B cell (primary cell): ENCODE measurements at regions not wholly inside any gene's neighbourhood (a gene's known extent, or its start where the extent isn't known, plus 50 kb on each side); places are given as distances from the start of the nearest gene placed in this dataset.

Source experiments
- ATAC-seq: fragments of 200-7000 bp; cut with Tn5 transposase; one replicate; pipeline ENCODE4 v1.10.0; 2021; ENCODE audit warnings: low read depth, mild to moderate bottlenecking, moderate number of reproducible peaks, moderate library complexity
- CTCF ChIA-PET: fragments of 350-600 bp; sonication (Branson Sonifier 250); formaldehyde crosslinking; loops from one replicate; lab custom pipeline; 2021; ENCODE audit warnings: antibody characterized with exemption, inconsistent platforms; lab: Charles Lee
- POLR2A ChIA-PET: fragments of 350-600 bp; sonication (Branson Sonifier 250); formaldehyde crosslinking; loops from one replicate; lab custom pipeline; 2021; ENCODE audit warnings: antibody characterized with exemption; lab: Charles Lee
- DNase-seq: peaks from one replicate; pipeline ENCODE4 v3.0.0; 2013
- H2AFZ ChIP-seq: 2 replicates; pipeline ENCODE4 v1.6.1; 2012; ENCODE audit warnings: mild to moderate bottlenecking, low read depth, low read length; ENCODE audit not compliant: insufficient read depth, poor library complexity, severe bottlenecking
- H3K27ac ChIP-seq, 2 donors: 1 replicate in 1 of 2; 2 replicates in 1 of 2; pipeline ENCODE4 v1.5.1; 2012 to 2013; ENCODE audit warnings: low read length in 2 of 2, mild to moderate bottlenecking in 2 of 2, moderate library complexity in 1 of 2
- H3K27me3 ChIP-seq, 4 experiments: fragments of 200-600 bp in 1 of 4; sonication (generic) in 1 of 4; replicated peaks in 1 of 4; 1 replicate in 2 of 4; 2 replicates in 2 of 4; pipeline versions ENCODE4 v1.6.1 to v1.7.0; 2013 to 2016; ENCODE audit warnings: low read length in 3 of 4, mild to moderate bottlenecking in 2 of 4, mixed read lengths in 1 of 4, moderate library complexity in 1 of 4; ENCODE audit not compliant: insufficient read depth in 4 of 4, control insufficient read depth in 3 of 4; ENCODE audit errors: control extremely low read depth in 1 of 4
- H3K36me3 ChIP-seq, 2 experiments: replicated peaks in 1 of 2; 1 replicate in 1 of 2; 2 replicates in 1 of 2; pipeline versions ENCODE4 v1.6.1 to v1.7.1; 2013; ENCODE audit warnings: low read length in 1 of 2; ENCODE audit not compliant: insufficient read depth in 2 of 2, control insufficient read depth in 1 of 2; ENCODE audit errors: control extremely low read depth in 1 of 2, extremely low read depth in 1 of 2
- H3K4me1 ChIP-seq, 2 donors: fragments of 200-600 bp in 1 of 2; sonication (generic) in 1 of 2; 1 replicate in 1 of 2; 2 replicates in 1 of 2; pipeline versions ENCODE4 v1.5.1 to v1.6.1; 2013 to 2017; ENCODE audit warnings: low read length in 2 of 2; ENCODE audit not compliant: control insufficient read depth in 2 of 2, insufficient read depth in 2 of 2
- H3K4me2 ChIP-seq: replicated peaks from 2 replicates; pipeline ENCODE3; 2012; ENCODE audit warnings: mild to moderate bottlenecking, low read depth, low read length; ENCODE audit not compliant: poor library complexity, severe bottlenecking
- H3K4me3 ChIP-seq, 5 experiments: fragments of 200-600 bp in 1 of 5; sonication (generic) in 1 of 5; 1 replicate in 3 of 5; 2 replicates in 2 of 5; pipeline versions ENCODE4 v1.5.1 to v1.7.0; 2011 to 2016; ENCODE audit warnings: low read length in 4 of 5, mild to moderate bottlenecking in 4 of 5, low read depth in 2 of 5, control low read depth in 1 of 5, moderate library complexity in 1 of 5; ENCODE audit not compliant: insufficient read depth in 1 of 5; ENCODE audit errors: control extremely low read depth in 1 of 5, extremely low read depth in 1 of 5
- H3K79me2 ChIP-seq: fragments of 200-600 bp; sonication (generic); one replicate; pipeline ENCODE4 v1.6.0; 2016; ENCODE audit warnings: low read length; ENCODE audit not compliant: control insufficient read depth, insufficient read depth
- H3K9ac ChIP-seq: fragments of 200-600 bp; sonication (generic); 2 replicates; pipeline ENCODE4 v1.6.1; 2017; ENCODE audit warnings: mild to moderate bottlenecking, low read length, moderate library complexity
- H3K9me3 ChIP-seq, 3 donors: one replicate each; pipeline versions ENCODE4 v1.6.1 to v1.7.1; 2013; ENCODE audit warnings: low read length in 2 of 3; ENCODE audit not compliant: control insufficient read depth in 2 of 3, insufficient read depth in 1 of 3; ENCODE audit errors: control extremely low read depth in 1 of 3
- H4K20me1 ChIP-seq: 2 replicates; pipeline ENCODE4 v1.6.0; 2012; ENCODE audit warnings: mild to moderate bottlenecking, low read length; ENCODE audit not compliant: insufficient read depth, control insufficient read depth, poor library complexity, severe bottlenecking
- H3K27ac Mint-ChIP-seq: one replicate; pipeline ENCODE4 v1.8.0; 2021; ENCODE audit warnings: mixed read lengths
- H3K27me3 Mint-ChIP-seq: one replicate; pipeline ENCODE4 v1.8.0; 2021; ENCODE audit warnings: mixed read lengths
- H3K4me1 Mint-ChIP-seq: one replicate; pipeline ENCODE4 v1.8.0; 2021; ENCODE audit warnings: mixed read lengths
- H3K4me3 Mint-ChIP-seq: one replicate; pipeline ENCODE4 v1.8.0; 2021; ENCODE audit warnings: mixed read lengths
- H3K9me3 Mint-ChIP-seq: one replicate; pipeline ENCODE4 v1.8.0; 2022; ENCODE audit warnings: mixed read lengths; ENCODE audit not compliant: insufficient read depth
- EZH2 ChIP-seq: IDR thresholded peaks from 2 replicates; pipeline ENCODE4 v1.6.1; 2012; ENCODE audit warnings: borderline replicate concordance, low read depth, mild to moderate bottlenecking, moderate library complexity, low read length; ENCODE audit not compliant: insufficient read depth, poor library complexity, severe bottlenecking
- WGBS: methylation state at CpG from one replicate; pipeline ENCODE4 v1.1.5; 2013; ENCODE audit warnings: missing lambda C conversion rate; ENCODE audit not compliant: insufficient coverage; 5-methylcytosine and 5-hydroxymethylcytosine counted together
- intact Hi-C: fragments of 100-400 bp; cut with micrococcal nuclease; formaldehyde crosslinking; loops from one replicate; pipeline ENCODE4 v1.10.0; 2022
- TF ChIP-seq, protein P1 (sequence below): fragments of 200-600 bp; IDR thresholded peaks from one replicate; pipeline ENCODE4 v1.8.0; 2022; ENCODE audit warnings: antibody characterized with exemption, mild to moderate bottlenecking

GRCh38 chr14:101454229-101454628, 107.1 kb upstream of the DIO3 start:
- H3K4me3 Mint-ChIP-seq: no peak overlapping the region
- POLR2A ChIA-PET: no interaction called here

DNA sequence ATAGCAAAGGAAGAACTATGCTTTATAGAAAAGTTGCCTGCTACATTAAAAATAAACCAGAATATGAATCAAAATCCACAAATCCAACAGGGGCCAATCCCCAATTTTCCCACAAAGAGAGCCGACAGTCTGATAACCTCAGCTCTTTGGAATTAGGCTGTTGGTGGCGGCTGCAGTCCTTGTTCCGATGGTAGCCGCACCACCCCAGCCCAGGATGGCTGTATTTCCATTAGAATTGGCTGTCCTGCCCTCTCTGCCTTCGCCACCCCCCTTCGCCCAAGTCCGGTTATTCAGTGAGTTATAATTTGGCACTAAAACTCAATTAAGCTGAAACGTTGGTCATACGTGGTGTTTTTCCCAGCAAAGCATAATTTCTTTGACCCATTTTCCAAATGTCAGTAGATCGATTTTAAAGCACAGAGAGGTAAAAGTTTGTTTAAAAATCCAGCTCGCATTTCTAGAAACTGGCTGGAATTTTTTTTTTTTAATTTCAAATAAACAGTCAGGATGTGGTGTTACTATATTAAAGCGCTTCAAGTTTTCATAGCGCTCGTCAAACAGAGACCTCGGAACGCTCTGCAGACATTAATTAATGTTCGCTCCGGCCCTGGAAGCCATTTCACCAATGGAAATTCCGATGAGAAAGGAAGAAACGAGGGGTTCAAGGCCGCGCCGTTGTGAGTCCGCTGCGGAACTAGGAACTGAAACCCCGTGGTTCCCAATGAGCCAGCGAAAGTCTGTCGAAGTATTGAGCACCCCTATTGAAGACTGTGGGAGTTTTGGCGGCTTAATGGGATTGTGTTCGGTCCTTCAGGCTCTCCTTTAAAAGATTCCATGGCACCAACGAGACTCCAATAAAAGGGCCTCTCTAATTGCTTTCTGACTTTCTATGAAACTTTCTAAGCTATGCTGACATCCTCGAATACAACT, 104.8 kb upstream of the DIO3 start:
- ChIA-PET POLR2A (no interaction called here), CTCF (no interaction called here)
- Histone ChIP-seq H3K79me2 (no peaks in the 10 kb centered on the region), H3K36me3 (no peaks in the 10 kb centered on the region), H3K27ac (no peak overlapping the region), H3K27me3 (peaks cover 0 to 27% (median 5%) of the 10 kb centered on the region in 4 experiments), H3K9ac (no peak overlapping the region), H3K4me1 (peaks cover 0 to 5% of the 10 kb centered on the region in 2 donors), H3K9me3 (no peaks in the 10 kb centered on the region), H3K4me3 (no peak overlapping the region), H3K4me2 (no peak overlapping the region), H2AFZ (no peak overlapping the region), H4K20me1 (no peaks in the 10 kb centered on the region)
- WGBS: 23% methylated on average over 23 of the region's 32 CpGs
- Mint-ChIP-seq H3K27me3 (peaks cover 56% of the 10 kb centered on the region), H3K27ac (no peak overlapping the region), H3K9me3 (no peaks in the 10 kb centered on the region), H3K4me1 (peaks cover 4% of the 10 kb centered on the region), H3K4me3 (no peak overlapping the region)
- intact Hi-C loops: no loop called here
- no peak for TF ChIP-seq EZH2
- TF ChIP-seq, protein P1, sequence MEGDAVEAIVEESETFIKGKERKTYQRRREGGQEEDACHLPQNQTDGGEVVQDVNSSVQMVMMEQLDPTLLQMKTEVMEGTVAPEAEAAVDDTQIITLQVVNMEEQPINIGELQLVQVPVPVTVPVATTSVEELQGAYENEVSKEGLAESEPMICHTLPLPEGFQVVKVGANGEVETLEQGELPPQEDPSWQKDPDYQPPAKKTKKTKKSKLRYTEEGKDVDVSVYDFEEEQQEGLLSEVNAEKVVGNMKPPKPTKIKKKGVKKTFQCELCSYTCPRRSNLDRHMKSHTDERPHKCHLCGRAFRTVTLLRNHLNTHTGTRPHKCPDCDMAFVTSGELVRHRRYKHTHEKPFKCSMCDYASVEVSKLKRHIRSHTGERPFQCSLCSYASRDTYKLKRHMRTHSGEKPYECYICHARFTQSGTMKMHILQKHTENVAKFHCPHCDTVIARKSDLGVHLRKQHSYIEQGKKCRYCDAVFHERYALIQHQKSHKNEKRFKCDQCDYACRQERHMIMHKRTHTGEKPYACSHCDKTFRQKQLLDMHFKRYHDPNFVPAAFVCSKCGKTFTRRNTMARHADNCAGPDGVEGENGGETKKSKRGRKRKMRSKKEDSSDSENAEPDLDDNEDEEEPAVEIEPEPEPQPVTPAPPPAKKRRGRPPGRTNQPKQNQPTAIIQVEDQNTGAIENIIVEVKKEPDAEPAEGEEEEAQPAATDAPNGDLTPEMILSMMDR: no peak
- ATAC-seq (no peak), DNase-seq (no peak)

More at GRCh38 chr14:101454229-101454628, 107.1 kb upstream of the DIO3 start:
- Histone ChIP-seq H3K36me3 (no peaks in the 10 kb centered on the region), H3K4me1 (peaks cover 0 to 4% of the 10 kb centered on the region in 2 donors), H3K9ac (no peak overlapping the region), H3K79me2 (no peaks in the 10 kb centered on the region), H4K20me1 (no peaks in the 10 kb centered on the region), H3K27ac (no peak overlapping the region), H2AFZ (no peak overlapping the region), H3K27me3 (peaks cover 0 to 18% (median 3%) of the 10 kb centered on the region in 4 experiments), H3K4me2 (no peak overlapping the region), H3K9me3 (no peaks in the 10 kb centered on the region), H3K4me3 (no peak overlapping the region)
- CTCF ChIA-PET: no interaction called here
- Mint-ChIP-seq H3K4me1 (peaks cover 4% of the 10 kb centered on the region), H3K27me3 (peaks cover 45% of the 10 kb centered on the region), H3K9me3 (no peaks in the 10 kb centered on the region), H3K27ac (no peak overlapping the region)
- intact Hi-C loops: no loop called here
- TF ChIP-seq, protein P1: no peak
- TF ChIP-seq EZH2: no peak
- ATAC-seq: no peak
- no peak for DNase-seq
- WGBS: 73% methylated on average over 2 of the region's 4 CpGs
